Stimulated activated CD4-positive, alpha-beta T cell treated with anti-CD3 and anti-CD28 coated beads, Interleukin-1b, Interleukin-23, amount 100 ng/mL, for 24 hours (primary cell): ENCODE measurements at regions not wholly inside any gene's neighbourhood (a gene's known extent, or its start where the extent isn't known, plus 50 kb on each side); places are given as distances from the start of the nearest gene placed in this dataset.
"Not testable (repeated sequence)": the region's sequence is repeated elsewhere in the genome, so short reads cannot be mapped to it uniquely, and the experiment has no call there.

Experiments
- DNase-seq, 4 experiments: peaks; one replicate each; pipeline ENCODE4 v3.0.0-alpha.2; 2020; ENCODE audit warnings: low read depth in 4 of 4, low spot score in 1 of 4

GRCh38 chr18:22564036-22564435 is 146.3 kb upstream of the CTAGE1 start:
- DNase-seq, result no peak

DNA sequence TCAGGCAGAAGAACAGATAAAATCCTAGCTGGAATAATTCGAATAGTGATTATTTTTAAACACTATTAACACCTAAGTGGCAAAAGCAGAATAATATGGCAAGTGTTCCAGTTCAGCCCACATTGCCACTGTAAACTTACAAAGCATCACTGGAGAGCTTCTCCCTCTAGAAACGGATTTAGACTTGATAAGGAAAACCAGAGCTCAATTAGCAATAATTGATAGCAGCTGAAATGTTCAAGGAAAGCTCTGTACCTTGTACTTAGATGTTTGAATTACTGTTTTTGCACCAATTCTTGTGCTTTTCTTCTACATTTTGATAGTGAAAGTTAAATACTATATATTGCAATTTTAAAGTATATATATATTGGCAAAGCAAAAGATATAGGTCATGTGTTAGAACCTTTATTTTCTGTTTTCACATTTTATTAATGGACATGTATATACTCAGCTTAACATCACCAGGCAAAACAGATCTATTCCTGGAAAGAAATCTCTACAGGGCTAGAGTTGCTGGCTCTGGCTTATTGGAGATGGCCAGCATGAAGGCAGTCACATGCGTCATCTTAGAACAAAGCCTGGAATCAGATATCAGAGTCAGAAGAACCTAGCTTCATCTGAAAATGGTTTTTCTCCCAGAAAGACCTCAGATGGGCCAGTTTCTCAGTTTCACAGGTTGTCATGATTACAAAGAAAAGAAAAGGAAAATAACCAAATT is 149.1 kb upstream of the CTAGE1 start:
- DNase-seq, result no peak

GRCh38 chr18:22567794-22568193 is 150.1 kb upstream of the CTAGE1 start:
- DNase-seq, result no peak

DNA sequence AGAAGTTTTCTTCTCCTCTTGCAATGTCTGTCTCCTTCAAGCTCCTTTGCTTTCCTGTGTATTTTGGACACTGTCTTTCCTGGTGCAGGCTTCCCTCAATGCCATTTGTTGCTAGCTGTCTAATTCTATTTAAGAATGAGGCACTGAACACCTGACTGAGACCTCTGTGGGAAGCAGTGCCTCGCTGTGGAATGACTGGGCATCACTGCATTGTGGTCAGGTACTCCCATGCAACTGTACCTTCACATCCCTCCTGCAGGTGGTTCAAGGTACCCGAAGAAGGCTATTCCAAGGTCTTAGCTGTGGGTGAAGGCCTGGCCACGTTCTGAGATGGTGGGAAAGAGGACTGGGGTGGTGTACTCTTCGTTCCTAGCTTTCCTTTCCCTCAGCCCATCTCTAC is 152.8 kb upstream of the CTAGE1 start:
- no peak for DNase-seq

DNA sequence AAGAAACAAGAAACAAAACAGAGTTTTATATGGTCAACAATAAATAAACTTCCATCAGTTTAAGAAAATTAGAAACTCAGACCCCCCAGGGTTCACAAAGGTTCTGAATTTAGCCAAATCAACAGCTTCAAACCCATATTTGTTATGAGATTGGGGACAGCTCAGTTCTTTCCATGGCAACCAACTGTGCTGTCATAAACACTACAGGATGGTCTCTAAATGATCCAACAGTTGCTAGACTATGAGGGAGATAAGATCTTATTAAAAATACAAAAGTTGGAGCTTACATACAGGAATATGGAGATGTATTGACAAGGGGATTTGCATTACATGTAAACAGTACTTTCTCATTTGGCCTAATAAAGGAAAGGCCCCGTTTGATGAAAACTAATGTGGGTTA is 154.6 kb upstream of the CTAGE1 start:
- no peak for DNase-seq

DNA sequence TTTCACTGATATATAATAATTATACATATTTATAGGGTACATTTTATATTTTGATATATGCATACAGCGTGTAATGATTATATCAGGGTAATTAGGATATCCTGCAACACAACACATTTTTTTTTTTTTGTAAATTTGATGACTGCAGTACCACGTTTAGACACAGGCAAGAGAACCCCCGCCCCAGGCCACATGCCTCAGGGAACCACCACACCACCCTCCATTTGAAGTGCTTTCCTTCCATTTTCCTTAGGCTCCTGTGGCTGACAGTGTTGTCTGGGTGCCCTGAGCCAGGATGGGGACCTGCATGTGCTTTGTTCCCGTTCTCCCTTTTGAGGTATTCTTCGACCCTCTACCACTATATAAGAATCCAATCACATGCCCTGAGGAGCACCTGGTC is 161.6 kb upstream of the CTAGE1 start:
- no peak for DNase-seq

DNA sequence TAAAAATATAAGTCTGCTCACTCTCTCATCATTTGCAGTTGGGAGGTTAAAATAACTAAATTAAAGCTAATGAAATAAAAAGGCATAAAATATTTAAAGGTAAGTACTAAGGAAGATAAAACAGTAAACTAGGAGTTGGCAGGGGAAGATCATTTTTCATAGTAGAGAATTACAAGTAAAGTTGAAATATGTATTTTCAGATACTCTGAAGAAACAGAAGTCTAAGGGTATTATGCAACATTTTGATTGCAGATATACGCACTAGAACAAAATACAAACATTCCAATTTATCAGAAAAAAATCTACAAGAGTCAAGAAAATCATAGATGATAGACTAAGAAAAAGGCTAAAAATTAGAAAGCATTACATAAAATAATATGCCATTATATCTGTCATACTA is 167.6 kb upstream of the CTAGE1 start:
- DNase-seq, result no peak

DNA sequence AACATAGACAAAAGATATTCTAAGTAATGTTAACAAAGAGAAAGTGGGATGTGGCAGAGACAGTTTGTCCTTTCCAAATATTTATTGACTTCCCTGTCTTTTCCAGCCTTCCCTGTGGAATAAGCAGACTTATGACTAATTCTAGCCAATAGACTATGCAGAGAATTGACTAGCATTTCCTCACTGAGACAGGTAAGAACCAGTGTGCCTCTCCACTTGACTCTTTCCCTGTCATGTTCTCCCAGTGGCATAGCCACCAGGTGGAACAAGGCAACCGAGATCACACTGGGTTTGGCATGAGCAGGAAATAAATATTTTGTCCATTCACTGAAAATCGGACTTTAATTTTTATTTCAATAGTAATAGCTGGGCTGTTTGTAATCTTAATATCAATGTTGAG is 168.1 kb upstream of the CTAGE1 start:
- DNase-seq, result no peak

DNA sequence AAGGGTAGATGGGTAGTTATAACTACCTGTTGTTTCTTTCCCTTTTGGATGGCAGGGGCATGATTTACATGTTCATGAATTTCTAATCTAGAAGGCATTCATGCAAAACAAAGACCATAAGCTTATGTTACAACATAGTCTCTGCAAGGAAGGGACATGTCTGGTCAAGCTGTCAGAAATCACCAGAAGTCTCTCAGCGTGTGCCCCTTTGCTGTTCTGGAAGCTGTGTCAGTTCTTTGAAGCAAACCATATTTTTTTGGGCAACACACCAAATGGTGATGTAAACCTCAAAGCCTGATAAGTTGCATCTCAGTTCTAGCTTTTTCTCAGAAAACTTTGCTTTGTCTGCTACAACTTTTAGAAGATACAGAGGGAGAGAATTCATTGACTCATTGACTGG is 173.5 kb upstream of the CTAGE1 start:
- DNase-seq, result no peak

GRCh38 chr18:22594155-22594690 is 176.5 kb upstream of the CTAGE1 start:
- no peak for DNase-seq

- no peak for DNase-seq
Observed at GRCh38 chr18:22601481-22601880, 183.8 kb upstream of the CTAGE1 start.

DNA sequence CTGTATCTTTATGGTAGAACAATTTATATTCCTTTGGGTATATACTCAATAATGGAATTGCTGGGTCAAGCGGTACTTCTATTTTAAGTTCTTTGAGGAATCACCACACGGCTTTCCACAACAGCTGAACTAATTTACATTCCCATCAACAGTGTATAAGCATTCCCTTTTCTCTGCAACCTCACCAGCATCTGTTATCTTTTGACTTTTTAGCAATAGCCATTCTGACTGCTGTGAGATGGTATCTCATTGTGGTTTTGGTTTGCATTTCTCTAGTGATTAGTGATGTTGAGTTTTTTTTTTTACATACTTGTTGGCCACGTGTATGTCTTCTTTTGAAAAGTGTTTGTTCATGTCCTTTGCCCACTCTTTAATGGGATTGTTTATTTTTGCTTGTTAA is 184.7 kb upstream of the CTAGE1 start:
- DNase-seq, result not testable (repeated sequence)

DNA sequence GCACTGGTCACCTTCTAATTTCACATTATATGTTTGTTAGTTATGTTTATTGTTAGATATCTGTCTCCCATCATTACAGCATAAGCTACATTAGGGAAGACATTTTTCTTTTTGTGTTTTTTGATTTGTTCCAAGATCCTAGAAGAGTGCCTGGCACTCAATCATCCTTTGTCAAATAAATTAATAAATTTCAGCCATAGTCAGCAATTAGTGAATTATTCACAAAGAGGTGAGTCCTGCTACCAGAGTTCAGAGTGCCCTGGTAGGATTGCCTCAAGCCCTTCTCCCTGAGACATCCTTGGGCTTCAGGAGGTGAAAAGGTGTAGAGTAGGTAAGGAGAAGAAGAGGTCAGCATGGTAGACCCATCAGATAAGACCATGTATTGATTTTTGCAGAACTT is 186.2 kb upstream of the CTAGE1 start:
- no peak for DNase-seq

GRCh38 chr18:22604390-22604985 is 186.8 kb upstream of the CTAGE1 start:
- DNase-seq, result no peak

GRCh38 chr18:22604986-22605421 is 187.3 kb upstream of the CTAGE1 start:
- DNase-seq, result no peak

GRCh38 chr18:22605736-22606135 is 188.0 kb upstream of the CTAGE1 start:
- DNase-seq, result no peak

- no peak for DNase-seq
Observed at GRCh38 chr18:22606563-22607283, 189.0 kb upstream of the CTAGE1 start.

DNA sequence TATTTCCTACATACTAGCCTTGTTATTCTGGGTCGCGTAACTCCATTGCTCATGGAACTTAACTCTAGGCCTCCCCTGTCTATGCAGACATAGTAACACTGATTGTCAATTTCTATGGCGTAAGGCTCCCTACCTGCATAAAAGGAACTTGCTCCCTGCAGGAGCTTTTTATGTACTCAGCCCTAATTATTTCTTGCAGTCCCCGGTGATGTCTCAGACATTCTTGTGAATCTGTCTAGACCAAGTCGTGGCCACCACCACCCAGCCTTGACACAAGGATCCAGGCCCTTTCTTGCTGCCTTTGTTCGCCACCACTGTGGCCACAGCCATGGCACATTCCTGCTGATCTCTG is 189.5 kb upstream of the CTAGE1 start:
- no peak for DNase-seq

- no peak for DNase-seq
Observed at GRCh38 chr18:22608847-22609246, 191.1 kb upstream of the CTAGE1 start.

DNA sequence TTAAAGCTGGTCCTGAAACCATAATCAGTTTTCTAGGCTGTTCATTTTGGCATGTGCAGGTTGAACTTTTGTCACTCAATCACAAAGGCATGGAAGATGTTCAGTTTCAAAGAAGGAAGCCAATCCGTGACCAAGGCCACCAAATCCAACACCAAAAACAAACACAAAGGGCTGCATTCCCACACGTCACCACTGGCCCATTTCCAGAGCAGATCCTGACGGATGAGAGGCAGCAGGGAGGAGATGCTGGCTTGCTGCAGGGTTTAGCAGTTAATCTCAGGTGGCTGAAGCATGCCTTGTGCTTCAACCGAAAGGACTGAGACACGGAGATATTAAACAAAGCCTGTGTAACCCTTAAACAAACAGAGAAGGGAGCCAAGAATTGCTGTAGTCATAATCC is 191.9 kb upstream of the CTAGE1 start:
- no peak for DNase-seq

DNA sequence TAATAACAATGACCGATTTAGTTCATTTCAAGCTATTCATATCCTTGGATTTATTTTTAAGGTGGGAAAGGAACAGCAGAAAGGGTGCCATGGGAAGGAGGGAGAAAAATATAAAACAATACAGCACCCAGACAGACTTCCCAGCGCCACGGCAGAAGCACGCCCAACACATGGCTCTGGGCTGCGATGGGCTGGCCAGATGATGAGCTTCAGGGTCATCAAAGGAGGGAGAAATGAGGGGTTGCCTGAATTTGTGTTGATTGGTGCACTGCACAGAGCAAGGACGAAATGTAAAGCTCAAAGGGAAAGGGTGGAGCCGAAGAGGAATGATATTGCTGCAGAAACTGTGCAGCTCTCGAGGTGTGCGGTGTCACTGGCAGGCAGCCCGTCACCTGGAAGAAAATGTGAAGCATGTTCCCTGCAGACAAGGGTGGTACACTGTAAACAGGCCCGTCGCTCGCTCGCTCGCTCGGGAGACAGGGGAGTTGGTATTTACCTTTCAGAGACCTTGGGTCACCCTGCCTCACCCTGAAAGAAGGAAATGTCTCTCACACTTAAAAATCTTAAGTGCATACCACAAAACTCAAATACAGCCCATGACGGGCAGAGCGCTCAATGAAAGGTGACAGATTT is 195.5 kb upstream of the CTAGE1 start:
- no peak for DNase-seq

GRCh38 chr18:22613788-22614187 is 196.1 kb upstream of the CTAGE1 start:
- DNase-seq, result no peak
